Brain pericyte (primary cell): ENCODE measurements at regions not wholly inside any gene's neighbourhood (a gene's known extent, or its start where the extent isn't known, plus 50 kb on each side); places are given as distances from the start of the nearest gene placed in this dataset.

Experiments
- DNase-seq: peaks from one replicate; pipeline ENCODE4 v3.0.0-alpha.2; 2012; ENCODE audit warnings: low read depth, low spot score

GRCh38 chr10:69715899-69716606, 85.7 kb upstream of the COL13A1 start:
- DNase-seq = no peak

- DNase-seq = no peak
These were observed 84.8 kb upstream of the COL13A1 start for GRCh38 chr10:69716711-69717560.

- DNase-seq = no peak
These were observed 82.8 kb upstream of the COL13A1 start for GRCh38 chr10:69718951-69719350.

- DNase-seq = no peak
These were observed 79.9 kb upstream of the COL13A1 start for GRCh38 chr10:69721690-69722310.

GRCh38 chr10:69723653-69724052, 78.1 kb upstream of the COL13A1 start:
- DNase-seq = no peak

- DNase-seq = no peak
These were observed 74.9 kb upstream of the COL13A1 start for GRCh38 chr10:69726850-69727249.

- no peak for DNase-seq
These were observed 73.3 kb upstream of the COL13A1 start for GRCh38 chr10:69728335-69728870.

- DNase-seq = no peak
These were observed 72.2 kb upstream of the COL13A1 start for GRCh38 chr10:69729326-69730048.

GRCh38 chr10:69730251-69731156, 71.2 kb upstream of the COL13A1 start:
- DNase-seq = no peak

- no peak for DNase-seq
These were observed 70.5 kb upstream of the COL13A1 start for GRCh38 chr10:69731184-69731583.

GRCh38 chr10:69731698-69732097, 70.0 kb upstream of the COL13A1 start:
- DNase-seq = no peak

- no peak for DNase-seq
These were observed 69.4 kb upstream of the COL13A1 start for GRCh38 chr10:69732147-69732825.

GRCh38 chr10:69732826-69733150, 68.9 kb upstream of the COL13A1 start:
- DNase-seq = no peak

- DNase-seq = no peak
These were observed 67.9 kb upstream of the COL13A1 start for GRCh38 chr10:69733791-69734261.

GRCh38 chr10:69734416-69734796, 67.3 kb upstream of the COL13A1 start:
- DNase-seq = no peak

- DNase-seq = no peak
These were observed 66.8 kb upstream of the COL13A1 start for GRCh38 chr10:69734797-69735468.

- no peak for DNase-seq
These were observed 64.6 kb upstream of the COL13A1 start for GRCh38 chr10:69736886-69737641.

GRCh38 chr10:69738071-69738470, 63.6 kb upstream of the COL13A1 start:
- no peak for DNase-seq
